Occipital lobe (tissue), 1 donor: ENCODE measurements at regions not wholly inside any gene's neighbourhood (a gene's known extent, or its start where the extent isn't known, plus 50 kb on each side); places are given as distances from the start of the nearest gene placed in this dataset.

Experiments
- DNase-seq: peaks from one replicate; lab custom pipeline; 2025; lab: John Stamatoyannopoulos, UW

DNA sequence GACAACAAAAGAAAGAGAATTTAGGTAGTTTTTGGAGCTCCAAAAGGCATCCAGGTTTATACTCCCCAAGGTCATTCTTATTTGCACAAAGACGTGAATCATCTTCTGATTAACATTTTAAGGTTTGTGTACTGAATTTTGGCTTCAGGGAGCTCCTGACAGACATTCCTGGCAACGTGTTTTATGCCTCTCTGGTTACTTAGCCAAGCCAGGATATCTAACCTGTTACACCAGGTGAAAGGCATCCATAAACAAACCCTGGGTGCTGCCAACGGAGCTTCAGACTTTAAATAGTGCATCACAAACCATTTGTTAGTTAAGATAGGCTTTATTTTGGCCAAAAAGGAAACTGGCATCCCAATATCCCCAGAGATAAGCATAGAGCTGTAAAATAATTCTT is 997.3 kb downstream of the ARAP2 start:
- no peak for DNase-seq

DNA sequence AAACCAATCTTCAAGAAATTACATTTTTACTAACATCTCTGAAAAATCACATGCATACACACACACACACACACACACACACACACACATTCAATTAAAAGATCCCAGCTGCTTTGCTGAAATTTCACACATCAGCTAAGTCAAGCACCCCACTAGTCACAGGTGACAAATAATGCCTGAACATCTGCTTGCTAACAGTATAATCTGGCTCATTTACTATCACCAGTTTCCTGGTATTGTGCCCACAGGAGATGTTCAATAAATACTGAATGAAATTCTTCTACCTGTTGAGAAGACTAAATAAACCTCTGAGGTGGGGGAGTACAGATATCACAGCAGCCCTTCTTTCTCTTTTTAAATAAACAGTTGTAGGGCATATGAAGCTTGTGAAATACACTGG is 994.0 kb downstream of the ARAP2 start:
- DNase-seq, result no peak

DNA sequence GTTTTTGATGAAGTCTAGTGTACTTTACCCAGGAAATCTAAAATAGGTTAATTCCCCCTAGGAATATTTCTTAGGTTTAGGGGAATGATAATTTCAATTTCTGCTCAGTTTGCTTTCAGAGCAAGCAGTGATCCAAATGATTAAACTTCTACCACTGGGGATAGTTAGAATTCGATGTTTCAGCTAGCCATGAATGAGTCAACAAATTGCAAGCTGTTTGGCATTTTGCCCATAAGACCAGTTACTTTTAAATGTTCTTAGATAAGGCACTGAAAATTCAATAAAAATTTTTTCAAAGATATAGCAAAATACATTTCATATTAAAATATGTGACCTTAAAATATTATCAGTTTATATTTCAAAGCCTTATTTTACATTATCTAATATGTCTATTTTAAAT is 993.6 kb downstream of the ARAP2 start:
- DNase-seq, result no peak

DNA sequence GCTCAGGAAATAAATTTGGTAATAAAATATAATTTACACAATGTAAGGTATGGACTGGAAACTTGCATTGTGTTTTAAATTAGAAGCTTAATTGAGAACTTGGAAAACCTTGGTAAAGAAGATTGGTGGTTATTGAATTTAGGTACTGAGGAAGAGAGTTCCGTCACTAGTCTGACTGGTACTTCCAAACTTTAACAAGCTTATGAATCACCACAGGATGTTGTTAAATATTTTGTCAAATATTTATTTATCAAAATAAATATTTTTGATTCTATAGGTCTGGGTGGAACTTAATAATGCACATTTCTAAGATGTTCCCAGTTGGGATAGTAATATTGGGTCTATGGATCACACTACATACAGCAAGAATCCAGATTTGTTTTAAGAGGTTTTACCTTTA is 992.2 kb downstream of the ARAP2 start:
- DNase-seq, result no peak

DNA sequence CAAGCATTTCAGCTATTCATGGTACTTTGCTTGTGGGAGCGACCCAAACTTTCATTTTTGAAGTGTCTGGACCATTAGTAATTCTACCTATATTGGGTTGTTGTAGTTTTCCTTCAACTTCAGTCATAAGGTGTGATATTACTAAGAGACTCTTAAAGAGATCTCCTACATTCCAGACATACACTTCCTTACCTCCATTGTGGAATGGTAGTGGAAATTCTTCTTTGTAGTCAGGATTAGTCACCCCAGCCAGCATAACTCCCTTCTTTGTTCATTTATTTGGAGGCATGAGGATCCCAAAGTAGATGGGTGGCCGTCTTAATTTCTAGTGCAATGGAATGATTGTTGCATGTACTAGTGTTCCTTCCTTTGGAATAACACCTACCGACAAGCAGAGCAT is 991.4 kb downstream of the ARAP2 start:
- DNase-seq, result no peak

DNA sequence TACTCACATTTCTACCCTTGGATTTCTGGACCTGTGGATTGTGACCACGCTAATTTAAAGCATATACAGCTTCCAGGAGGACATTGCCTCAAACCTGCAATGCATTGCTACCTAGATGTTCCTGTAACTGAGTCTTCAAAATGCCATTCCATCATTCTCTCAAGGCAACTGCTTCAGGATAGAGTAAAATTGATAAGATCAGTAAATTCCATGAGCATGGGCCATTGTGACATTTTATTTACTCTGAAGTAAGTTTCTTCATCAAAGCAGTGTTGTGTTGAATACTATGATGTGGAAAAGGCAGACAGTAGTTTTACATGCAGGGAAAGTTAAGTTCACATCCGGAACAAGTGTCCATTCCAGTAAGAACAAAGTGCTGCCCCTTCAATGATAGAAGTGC is 991.0 kb downstream of the ARAP2 start:
- DNase-seq, result no peak

DNA sequence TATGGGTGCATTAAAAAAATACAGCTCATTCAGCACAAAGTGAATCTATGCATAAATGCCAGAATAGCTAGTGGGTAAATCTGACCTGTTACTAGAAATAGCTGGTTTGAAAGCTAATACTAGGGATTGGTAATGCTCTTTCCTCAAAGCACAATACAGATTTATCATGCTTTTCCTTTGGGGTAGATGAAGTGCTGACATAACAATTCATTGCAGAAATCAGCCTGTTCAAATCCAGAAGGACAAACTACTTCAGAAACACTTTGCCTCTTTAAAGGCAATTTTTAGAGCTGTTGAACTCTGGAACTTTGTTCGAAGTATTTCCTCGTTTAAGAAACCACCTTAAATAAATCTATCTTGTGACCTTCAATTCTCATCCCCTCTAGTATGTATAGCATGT is 957.9 kb downstream of the ARAP2 start:
- no peak for DNase-seq

DNA sequence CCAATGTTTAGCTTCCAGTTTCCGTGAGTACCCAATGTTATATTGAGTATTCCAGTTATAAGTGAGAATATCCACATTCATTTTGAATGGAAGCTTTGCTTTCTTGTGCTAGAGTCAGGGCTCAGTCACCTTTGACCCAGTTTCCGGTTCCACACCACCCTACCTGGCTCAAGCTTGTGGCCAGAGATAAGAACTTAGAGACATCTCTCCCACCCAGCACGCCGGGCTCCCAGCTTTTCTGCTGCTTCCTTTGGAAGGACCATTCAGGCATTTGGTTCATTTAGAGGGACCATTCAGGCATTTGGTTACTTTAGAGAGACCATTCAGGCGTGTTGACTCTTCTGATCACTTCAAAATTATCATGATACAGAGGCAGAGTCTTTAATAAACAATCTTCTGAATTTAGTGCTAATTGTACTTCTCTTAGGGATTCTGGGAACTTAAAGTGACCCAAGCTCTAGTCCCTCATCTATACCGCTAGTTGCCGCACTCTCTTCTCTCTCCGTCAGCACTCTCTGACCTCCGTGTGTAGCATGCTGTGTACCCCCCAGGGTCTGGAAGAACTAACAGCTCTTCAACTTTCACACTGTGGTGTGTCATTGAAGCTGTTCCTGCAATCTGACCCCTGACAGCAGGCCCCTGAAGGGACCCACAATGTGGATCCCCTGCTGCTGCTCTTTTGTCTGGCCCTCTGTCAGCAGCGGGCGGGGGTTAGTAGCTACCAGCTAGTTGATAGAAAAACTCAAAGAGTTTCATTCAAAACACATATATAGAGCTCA is 943.1 kb downstream of the ARAP2 start:
- no peak for DNase-seq

DNA sequence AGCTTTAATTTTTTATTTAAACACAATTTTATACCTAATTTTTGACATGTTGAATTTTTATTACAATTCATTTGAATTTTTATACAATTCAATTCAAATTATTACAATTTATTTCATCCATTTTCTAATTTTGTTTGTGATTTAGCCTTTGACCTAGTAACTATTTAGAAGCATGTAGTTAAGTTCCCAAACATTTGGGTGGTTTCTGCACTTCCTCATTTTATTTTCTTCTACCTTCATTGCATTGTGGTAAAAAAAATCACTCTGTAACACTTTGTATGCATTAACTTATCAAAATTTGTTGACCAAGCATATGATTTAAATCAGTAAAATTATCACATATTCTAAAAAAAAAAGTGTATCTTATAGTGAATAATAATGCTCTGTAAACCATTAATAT is 928.9 kb downstream of the ARAP2 start:
- no peak for DNase-seq

DNA sequence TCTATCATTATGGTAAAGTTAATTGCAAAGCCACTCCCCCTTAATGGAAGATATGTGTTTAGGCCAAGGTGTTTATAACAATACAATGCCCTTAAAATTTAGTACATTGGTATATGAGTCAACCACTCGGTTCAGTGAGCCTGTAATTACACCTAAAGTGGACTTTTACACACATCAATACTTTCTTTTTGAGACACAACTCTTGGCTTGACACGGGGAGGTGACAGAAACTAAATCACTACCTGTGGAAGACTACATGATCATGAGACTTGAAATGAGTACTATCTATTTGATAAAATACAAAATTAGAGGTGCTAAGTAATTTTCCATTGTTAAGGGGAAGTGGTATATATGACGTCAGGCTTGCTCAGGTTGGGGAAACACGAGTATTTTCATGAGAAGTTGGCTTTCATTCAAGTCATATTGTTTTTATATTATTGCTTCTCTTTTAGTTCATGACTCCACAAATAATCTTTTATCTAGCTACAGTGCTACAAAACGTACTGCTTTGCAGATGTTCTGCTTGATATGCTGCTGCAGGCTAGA is 918.3 kb downstream of the ARAP2 start:
- no peak for DNase-seq

DNA sequence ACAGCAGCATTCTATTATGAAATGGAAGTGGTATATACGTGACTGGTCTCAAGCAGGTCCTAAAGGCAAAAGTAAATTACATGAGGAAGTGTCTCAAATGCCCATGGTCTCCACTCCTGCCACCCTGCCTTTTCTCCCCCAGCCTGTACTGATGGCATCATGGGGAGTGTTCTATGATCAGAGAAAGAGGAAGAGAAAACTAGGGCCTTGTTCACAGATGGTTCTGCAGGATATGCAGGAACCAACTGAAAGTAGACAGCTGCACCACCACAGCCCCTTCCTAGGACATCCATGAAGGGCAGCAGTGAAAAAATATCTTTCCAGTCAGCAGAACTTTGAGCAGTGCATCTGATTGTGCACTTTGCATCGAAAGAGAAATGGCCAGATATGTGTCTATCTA is 901.5 kb downstream of the ARAP2 start:
- DNase-seq, result no peak

DNA sequence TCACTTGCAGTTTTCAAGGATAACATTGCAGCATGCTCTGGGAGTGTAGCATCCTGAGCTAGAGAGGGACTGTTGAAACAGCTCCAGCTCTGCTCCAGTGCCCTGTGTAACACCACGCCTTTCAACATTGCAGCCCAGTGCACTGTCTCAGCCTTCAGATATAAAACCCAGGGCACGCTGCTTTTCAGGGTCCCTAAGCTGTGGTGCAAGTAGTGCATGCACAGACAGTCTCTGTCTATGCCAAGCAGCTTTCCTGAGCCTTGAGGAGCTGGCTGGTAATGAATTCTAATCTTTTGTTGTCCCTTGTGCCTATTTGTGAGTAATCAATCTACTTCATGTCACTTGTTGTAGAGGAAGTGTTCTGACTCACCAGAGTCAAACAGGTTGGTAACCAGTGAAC is 897.0 kb downstream of the ARAP2 start:
- DNase-seq, result no peak

DNA sequence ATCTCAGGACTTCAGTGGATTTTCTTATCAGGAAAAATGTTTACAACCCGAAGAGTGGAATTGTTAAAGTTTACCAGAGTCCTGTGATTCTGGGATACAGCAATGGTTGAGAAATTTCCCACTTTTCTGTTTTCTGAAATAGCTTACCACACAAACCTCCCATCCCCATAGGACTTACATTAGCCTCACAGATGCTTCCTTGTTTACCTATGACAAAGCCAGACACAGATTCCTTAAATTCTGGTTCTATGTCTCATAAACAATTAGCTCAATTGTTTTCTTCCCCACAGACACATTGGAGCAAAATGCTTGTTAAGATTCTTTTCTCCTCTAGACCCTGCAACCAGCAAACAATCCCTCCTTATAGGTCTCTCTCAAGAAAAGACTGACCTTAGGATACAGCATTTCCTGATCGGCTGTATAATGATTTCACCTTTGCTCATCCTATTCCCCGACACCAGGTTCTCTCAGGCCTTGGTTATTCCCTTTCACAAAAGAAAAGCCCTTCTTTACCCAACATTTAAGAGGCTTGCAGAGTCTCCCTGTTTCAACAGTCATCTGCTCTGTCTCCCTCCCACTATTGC is 886.2 kb downstream of the ARAP2 start:
- no peak for DNase-seq

DNA sequence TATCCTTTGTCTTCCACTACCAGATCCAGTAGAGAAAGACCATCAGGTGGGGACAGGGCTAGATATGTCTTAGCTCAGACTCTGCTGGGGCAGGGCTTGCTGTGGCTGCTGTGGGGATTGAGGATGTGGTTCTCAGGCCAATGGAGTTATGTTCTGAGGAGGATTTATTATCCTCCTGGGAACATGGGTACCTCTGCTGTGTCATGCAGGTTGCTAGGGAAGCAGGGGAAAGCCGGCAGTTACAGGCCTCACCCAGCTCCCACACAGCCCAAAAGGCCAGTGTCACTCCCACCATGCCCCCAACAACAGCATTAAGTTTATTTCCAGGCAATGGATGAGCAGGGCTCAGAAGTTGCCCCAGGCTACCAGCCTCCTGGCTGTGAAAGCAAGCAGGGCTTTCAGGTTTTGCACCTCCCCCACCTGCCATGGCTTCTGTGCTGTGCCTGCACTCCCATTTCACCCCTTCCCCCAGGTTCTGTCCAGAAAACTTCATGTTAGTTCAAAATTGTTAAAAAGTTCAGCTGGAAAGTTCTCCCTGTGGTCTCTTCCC is 879.9 kb downstream of the ARAP2 start:
- DNase-seq, result no peak

DNA sequence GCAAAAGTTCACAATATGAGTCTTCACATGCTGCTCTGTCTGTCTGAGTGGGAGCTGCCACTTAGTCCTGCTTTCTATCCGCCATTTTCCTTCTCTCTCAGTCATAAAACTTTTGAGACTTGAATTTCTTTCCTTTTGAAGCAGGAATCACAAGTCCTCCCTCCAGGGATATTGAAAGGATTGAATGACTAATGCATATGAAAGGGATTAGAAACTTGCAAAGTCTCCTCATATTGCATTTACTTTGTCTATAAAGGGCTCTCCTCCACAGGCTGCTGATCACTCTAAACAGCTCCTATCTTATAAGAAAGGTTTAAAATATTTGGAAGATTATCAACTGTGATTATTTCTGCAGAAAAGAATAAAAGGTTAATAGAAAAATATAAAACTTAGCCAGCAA is 879.1 kb downstream of the ARAP2 start:
- no peak for DNase-seq

DNA sequence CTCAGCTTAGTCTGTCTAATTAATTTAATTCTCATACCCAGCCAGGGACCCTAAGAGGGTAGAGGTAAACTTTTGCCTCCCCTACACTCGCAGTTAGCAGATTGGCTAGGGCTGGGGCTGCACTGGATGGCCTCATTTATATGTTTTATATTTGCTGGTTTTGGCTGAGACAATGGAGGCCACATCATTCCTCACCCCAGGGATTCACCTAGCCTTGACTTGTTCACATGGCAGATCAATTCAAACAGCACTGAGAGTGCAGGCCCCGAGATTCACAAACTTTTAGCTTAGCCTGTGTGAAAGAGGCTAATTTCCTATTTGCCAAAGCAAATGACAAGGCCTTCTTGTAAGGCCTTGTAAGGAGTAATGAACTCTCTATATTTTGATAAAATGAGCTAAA is 844.4 kb downstream of the ARAP2 start:
- DNase-seq, result no peak

DNA sequence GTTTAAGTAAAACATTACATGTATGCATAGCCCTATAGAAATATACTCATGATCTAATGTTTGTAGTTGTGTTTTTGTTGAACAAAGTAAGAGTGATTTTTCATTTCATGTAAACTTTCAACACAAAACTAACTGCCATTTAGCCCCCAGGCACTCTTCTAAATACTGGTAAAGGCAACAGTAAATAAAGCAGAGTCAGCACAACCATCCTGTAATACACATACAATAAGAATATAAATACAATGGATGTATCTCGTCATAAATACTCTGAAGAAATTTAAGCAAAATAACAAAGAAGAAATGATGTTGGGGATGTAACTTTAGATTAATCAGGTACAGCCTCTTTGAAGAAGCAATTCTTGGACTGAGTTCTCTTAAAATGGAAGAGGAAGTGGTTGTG is 821.2 kb downstream of the ARAP2 start:
- DNase-seq, result no peak

DNA sequence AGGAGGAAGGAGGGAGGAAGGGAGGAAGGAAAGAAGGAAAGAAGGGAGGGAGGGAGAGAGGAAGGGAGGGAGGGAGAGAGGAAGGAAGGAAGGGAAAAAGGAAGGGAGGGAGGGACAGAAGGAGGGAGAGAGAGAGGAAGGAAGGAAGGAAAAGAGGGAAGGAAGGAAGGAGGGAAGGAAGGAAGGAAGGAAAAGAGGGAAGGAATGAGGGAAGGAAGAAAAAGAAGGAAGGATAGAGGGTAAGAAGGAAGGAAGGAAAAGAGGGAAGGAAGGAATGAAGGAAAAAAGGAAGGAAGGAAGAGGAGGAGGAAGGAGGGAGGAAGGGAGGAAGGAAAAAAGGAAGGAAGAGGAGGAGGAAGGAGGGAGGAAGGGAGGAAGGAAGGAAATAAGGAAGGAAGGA is 796.8 kb downstream of the ARAP2 start:
- no peak for DNase-seq

DNA sequence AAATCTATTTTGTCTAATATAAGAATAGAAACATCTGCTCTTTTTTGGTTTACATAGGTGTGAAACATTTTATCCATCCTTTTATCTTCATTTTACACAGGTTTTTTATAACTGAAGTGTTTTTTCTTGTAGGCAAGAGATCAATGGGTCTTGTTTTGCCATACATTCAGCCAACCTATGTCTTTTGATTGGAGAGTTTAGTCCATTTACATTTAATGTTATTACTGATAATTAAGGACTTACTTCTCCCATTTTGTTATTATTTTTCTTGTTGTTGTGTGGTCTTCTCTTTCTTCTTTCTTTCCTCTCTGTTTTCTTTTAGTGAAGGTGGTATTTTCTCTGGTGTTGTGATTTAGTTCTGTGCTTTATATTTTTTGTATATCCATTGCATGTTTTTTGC is 785.3 kb downstream of the ARAP2 start:
- DNase-seq, result no peak

DNA sequence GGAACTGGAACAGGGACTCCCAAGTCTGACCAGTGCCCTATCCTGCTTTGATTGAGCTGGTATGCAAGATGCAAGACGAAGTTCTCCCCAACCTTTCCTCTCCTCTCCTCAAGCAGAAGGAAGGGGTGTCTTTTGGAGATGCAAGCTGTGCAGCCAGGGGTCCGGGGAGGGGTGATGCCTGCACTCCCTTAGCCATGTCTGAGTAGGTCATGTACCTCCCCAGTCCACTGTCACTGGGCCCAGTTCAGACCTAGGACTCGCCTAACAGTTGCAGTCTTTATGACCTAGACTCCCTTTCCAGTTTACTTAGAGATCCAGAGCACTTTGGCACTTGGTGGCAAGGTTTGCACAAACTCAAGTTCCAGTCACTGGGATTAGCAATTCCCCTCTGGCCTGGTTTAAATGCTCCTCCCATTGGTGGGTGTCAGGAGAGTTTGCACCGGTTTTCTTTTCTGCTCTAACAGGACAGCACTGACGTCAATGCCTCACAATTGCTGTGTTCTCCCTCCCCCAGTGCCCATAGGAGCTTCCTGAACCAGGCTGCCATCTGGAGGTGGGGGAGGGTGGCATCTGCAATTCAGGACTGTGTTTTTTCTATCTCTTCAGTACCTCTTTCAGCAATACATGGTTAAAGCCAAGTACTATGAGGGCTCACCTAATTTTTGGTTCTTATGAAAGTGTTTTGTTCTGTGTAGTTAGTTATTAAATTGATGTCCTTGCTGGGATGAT is 782.2 kb downstream of the ARAP2 start:
- no peak for DNase-seq

DNA sequence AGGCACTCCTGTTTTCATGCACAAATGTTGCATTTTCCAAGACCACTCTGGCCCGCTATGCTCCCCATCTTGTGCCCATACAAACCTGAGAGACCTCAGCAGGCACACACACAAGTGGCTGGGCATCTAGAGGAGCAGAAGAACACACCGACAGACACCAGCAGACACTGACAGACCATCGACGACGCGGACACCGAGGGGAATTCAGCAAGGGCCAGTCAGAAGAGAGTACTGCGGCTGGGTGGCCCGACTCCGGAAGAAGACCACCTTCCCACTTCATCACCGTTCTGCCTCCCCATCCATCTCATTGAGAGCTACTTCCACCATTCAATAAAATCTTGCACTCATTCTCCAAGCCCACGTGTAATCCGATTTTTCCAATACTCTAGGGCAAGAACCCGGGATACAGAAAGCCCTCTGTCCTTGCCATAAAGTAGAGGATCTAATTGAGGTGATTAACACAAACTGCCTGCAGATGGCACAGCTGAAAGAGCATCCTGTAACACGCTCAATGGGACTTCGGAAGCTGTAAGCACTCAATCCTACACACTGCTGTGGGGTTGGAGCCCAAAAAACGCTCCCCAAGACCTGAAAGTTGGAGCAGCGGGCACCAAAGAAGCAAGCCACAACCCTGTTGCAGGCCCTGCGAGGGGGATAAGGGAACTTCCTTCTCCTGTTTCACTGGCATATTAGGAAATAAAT is 780.9 kb downstream of the ARAP2 start:
- no peak for DNase-seq
